ENCODE measurements at regions not wholly inside any gene's neighbourhood (a gene's known extent, or its start where the extent isn't known, plus 50 kb on each side); places are given as distances from the start of the nearest gene placed in this dataset.

DNA sequence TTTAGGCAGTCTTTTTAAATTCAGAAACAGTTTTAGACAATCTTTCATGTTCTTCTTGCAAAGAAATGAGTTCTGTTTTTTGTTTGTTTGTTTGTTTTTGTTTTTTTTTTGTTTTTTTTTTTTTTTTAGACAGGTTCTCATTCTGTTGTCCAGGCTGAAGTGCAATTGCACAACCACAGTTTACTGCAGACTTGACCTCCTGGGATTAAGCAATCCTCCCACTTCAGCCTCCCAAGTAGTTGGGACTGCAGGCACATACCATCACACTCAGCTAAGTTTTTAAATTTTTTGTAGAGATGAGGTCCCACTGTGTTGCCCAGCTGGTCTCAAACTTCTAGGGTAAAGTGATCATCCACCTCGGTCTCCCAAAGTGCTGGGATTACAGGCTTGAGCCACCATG, 96.2 kb downstream of the OTOR start:
- Histone ChIP-seq H3K27me3 (replicated peaks; ENCODE audit: insufficient read depth) (no peaks in the 10 kb centered on the region), H3K9me3 (no peaks in the 10 kb centered on the region), H3K36me3 (no peaks in the 10 kb centered on the region), H3K4me1 (ENCODE audit: control insufficient read depth in 1 of 2, low read depth in 2 of 2) (no peaks in the 10 kb centered on the region), H3K4me3 (no peak overlapping the region), H3K27ac (no peak overlapping the region)
- ATAC-seq (ENCODE audit: insufficient number of reproducible peaks, low FRiP score, low read depth), result no peak
- TF ChIP-seq CTCF (IDR thresholded peaks at IDR 0.05), result no peak
- DNase-seq (ENCODE audit: low spot score), result no peak

GRCh38 chr20:16846006-16846405, 97.8 kb downstream of the OTOR start:
- TF ChIP-seq CTCF (IDR thresholded peaks at IDR 0.05), result no peak
- no peaks in the 10 kb centered on the region for H3K36me3 ChIP-seq
- H3K27me3 ChIP-seq (replicated peaks; ENCODE audit: insufficient read depth), result no peaks in the 10 kb centered on the region
- no peaks in the 10 kb centered on the region for H3K9me3 ChIP-seq
- H3K27ac ChIP-seq, result no peak overlapping the region
- no peak overlapping the region for H3K4me3 ChIP-seq
- DNase-seq (ENCODE audit: low spot score) (no peak), ATAC-seq (ENCODE audit: insufficient number of reproducible peaks, low FRiP score, low read depth) (no peak)
- H3K4me1 ChIP-seq (ENCODE audit: control insufficient read depth in 1 of 2, low read depth in 2 of 2), result no peaks in the 10 kb centered on the region

DNA sequence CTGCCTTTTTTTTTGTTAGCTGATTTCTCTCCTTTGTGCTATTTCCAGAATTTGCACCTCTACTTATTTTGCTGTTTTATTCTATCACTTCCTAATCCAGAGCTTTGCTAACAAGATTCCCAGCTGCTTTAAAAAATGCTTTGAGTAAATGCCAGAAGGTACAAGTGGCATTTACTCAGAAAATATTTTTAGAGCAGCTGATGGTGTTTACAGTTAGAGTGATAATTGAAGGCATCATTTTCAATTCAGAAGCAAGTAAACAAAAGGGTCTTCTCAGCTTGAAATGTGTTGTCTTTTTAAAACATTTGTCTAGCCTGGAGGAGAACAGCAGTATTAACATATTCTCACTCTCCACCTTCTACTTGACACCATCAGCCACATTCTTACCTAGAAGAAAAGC, 99.9 kb downstream of the OTOR start:
- no peak for ATAC-seq (ENCODE audit: insufficient number of reproducible peaks, low FRiP score, low read depth)
- no peak for DNase-seq (ENCODE audit: low spot score)
- H3K27ac ChIP-seq, result no peak overlapping the region
- TF ChIP-seq CTCF (IDR thresholded peaks at IDR 0.05), result no peak
- H3K27me3 ChIP-seq (replicated peaks; ENCODE audit: insufficient read depth), result no peaks in the 10 kb centered on the region
- no peaks in the 10 kb centered on the region for H3K36me3 ChIP-seq
- H3K9me3 ChIP-seq, result no peaks in the 10 kb centered on the region
- H3K4me1 ChIP-seq (ENCODE audit: control insufficient read depth in 1 of 2, low read depth in 2 of 2), result no peaks in the 10 kb centered on the region
- no peak overlapping the region for H3K4me3 ChIP-seq

DNA sequence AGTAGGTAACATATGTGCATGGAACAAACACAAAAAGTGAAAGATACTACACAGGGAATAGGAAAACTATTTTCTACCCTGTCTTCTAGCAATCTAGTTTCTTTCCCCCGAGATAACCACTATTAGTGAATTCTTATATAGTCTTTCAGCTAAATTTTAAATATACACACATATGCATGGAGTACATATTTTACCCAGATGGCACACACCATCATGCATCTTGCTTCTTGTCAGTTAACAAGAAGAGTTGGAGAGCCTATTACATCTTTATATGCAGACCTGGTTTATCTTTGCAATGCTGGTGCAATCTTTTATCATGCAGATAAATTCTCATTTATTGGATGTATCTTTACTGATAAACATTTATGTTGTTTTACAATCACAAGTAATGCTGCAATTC, 100.4 kb downstream of the OTOR start:
- Histone ChIP-seq H3K9me3 (no peaks in the 10 kb centered on the region), H3K27ac (no peak overlapping the region), H3K27me3 (replicated peaks; ENCODE audit: insufficient read depth) (no peaks in the 10 kb centered on the region), H3K36me3 (no peaks in the 10 kb centered on the region), H3K4me1 (ENCODE audit: control insufficient read depth in 1 of 2, low read depth in 2 of 2) (no peaks in the 10 kb centered on the region), H3K4me3 (no peak overlapping the region)
- DNase-seq (ENCODE audit: low spot score) (no peak), ATAC-seq (ENCODE audit: insufficient number of reproducible peaks, low FRiP score, low read depth) (no peak)
- no peak for TF ChIP-seq CTCF (IDR thresholded peaks at IDR 0.05)

GRCh38 chr20:16860914-16861313, 112.8 kb downstream of the OTOR start:
- no peak overlapping the region for H3K27ac ChIP-seq
- no peaks in the 10 kb centered on the region for H3K36me3 ChIP-seq
- no peak for TF ChIP-seq CTCF (IDR thresholded peaks at IDR 0.05)
- no peaks in the 10 kb centered on the region for H3K9me3 ChIP-seq
- H3K4me1 ChIP-seq (ENCODE audit: control insufficient read depth in 1 of 2, low read depth in 2 of 2), result no peaks in the 10 kb centered on the region
- ATAC-seq (ENCODE audit: insufficient number of reproducible peaks, low FRiP score, low read depth) (no peak), DNase-seq (ENCODE audit: low spot score) (no peak)
- H3K4me3 ChIP-seq, result no peak overlapping the region
- H3K27me3 ChIP-seq (replicated peaks; ENCODE audit: insufficient read depth), result no peaks in the 10 kb centered on the region
